CD4-positive, alpha-beta T cell (primary cell): ENCODE measurements at regions not wholly inside any gene's neighbourhood (a gene's known extent, or its start where the extent isn't known, plus 50 kb on each side); places are given as distances from the start of the nearest gene placed in this dataset.

Experiments
- ATAC-seq: fragments of 200-7000 bp; cut with Tn5 transposase; one replicate; pipeline ENCODE4 v1.10.0; 2022; ENCODE audit warnings: mild to moderate bottlenecking; ENCODE audit not compliant: poor library complexity
- CTCF ChIA-PET: fragments of 350-600 bp; sonication (Branson Sonifier 250); formaldehyde crosslinking; loops from one replicate; lab custom pipeline; 2021; ENCODE audit warnings: antibody characterized with exemption, inconsistent platforms; lab: Charles Lee
- POLR2A ChIA-PET: fragments of 350-600 bp; sonication (Branson Sonifier 250); formaldehyde crosslinking; loops from one replicate; lab custom pipeline; 2021; ENCODE audit warnings: antibody characterized with exemption, inconsistent platforms; lab: Charles Lee
- DNase-seq, 14 experiments: peaks; one replicate each; pipeline ENCODE4 v3.0.0-alpha.2; 2013 to 2020; ENCODE audit warnings: mixed read lengths in 2 of 14
- H3K27ac ChIP-seq, 2 donors: one replicate each; pipeline versions ENCODE4 v1.5.1 to v1.7.0; 2013; ENCODE audit warnings: low read length in 2 of 2, low read depth in 1 of 2, mild to moderate bottlenecking in 1 of 2
- H3K27me3 ChIP-seq, 2 experiments: 1 replicate in 1 of 2; 2 replicates in 1 of 2; pipeline versions ENCODE4 v1.6.1 to v1.7.0; 2013; ENCODE audit warnings: low read length in 2 of 2, control low read depth in 1 of 2, mild to moderate bottlenecking in 1 of 2, moderate library complexity in 1 of 2; ENCODE audit not compliant: insufficient read depth in 2 of 2, control insufficient read depth in 1 of 2
- H3K36me3 ChIP-seq: one replicate; pipeline ENCODE4 v1.6.1; 2013; ENCODE audit warnings: low read length, control low read depth; ENCODE audit not compliant: insufficient read depth
- H3K4me1 ChIP-seq: one replicate; pipeline ENCODE4 v1.6.1; 2013; ENCODE audit warnings: low read length, control low read depth; ENCODE audit not compliant: insufficient read depth
- H3K4me3 ChIP-seq: one replicate; pipeline ENCODE4 v1.5.1; 2013; ENCODE audit warnings: mild to moderate bottlenecking, low read length, moderate library complexity
- H3K9me3 ChIP-seq, 2 experiments: 1 replicate in 1 of 2; 2 replicates in 1 of 2; pipeline versions ENCODE4 v1.6.1 to v1.7.0; 2013; ENCODE audit warnings: low read length in 2 of 2, mild to moderate bottlenecking in 2 of 2, control low read depth in 1 of 2, moderate library complexity in 1 of 2; ENCODE audit not compliant: control insufficient read depth in 1 of 2, insufficient read depth in 1 of 2
- H3K27ac Mint-ChIP-seq: one replicate; pipeline ENCODE4 v1.8.0; 2020; ENCODE audit warnings: mixed read lengths
- H3K27me3 Mint-ChIP-seq: one replicate; pipeline ENCODE4 v1.8.0; 2021; ENCODE audit warnings: mixed read lengths
- H3K36me3 Mint-ChIP-seq: one replicate; pipeline ENCODE4 v1.8.0; 2021; ENCODE audit warnings: low read depth, mixed read lengths
- H3K4me1 Mint-ChIP-seq: one replicate; pipeline ENCODE4 v1.8.0; 2021; ENCODE audit warnings: low read depth, mixed read lengths
- H3K4me3 Mint-ChIP-seq: one replicate; pipeline ENCODE4 v1.8.0; 2020; ENCODE audit warnings: mild to moderate bottlenecking, mixed read lengths
- H3K9me3 Mint-ChIP-seq: one replicate; pipeline ENCODE4 v1.8.0; 2020; ENCODE audit warnings: mixed read lengths
- intact Hi-C, 2 experiments: fragments of 100-400 bp; cut with DNase I in 1 of 2; cut with micrococcal nuclease in 1 of 2; formaldehyde crosslinking; loops; one replicate each; pipeline versions ENCODE4 v1.15.1 to v1.9.0; 2023 to 2025; cut with DNase I, micrococcal nuclease
- TF ChIP-seq, protein P1 (sequence below): fragments of 200-600 bp; IDR thresholded peaks from one replicate; pipeline ENCODE4 v1.8.0; 2022; ENCODE audit warnings: antibody characterized with exemption, mild to moderate bottlenecking

DNA sequence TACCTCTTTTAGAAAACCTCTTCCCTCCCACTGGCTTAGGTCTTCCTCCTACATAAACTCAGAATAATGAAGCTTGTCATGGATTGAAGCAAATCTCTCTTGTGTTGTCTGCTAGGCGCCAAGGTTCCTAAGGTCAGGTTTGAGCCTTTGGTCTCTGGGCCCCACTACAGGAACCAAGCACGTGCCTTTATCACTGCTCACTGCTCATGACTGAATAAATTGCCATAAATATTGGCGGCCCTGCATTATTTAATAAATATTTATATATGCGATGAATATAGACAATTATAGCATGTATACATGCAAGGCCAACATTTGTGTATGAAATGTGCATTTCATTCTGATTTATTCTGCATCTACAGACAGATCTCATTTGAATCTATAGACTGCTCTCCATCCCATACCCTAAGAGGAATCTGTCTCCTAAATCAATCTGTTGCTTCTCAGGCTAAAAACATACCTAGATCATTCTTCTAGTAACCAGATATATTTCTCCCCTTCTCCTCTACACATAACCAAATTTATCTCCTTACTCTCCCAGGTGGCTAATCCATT lies 1717.6 kb upstream of the TENM3 start:
- Mint-ChIP-seq H3K9me3 (peaks cover 2% of the 10 kb centered on the region), H3K4me3 (no peak overlapping the region), H3K36me3 (no peaks in the 10 kb centered on the region), H3K27me3 (no peaks in the 10 kb centered on the region), H3K4me1 (no peaks in the 10 kb centered on the region), H3K27ac (no peak overlapping the region)
- Histone ChIP-seq H3K36me3 (no peaks in the 10 kb centered on the region), H3K4me3 (no peak overlapping the region), H3K27ac (no peak overlapping the region), H3K27me3 (no peaks in the 10 kb centered on the region), H3K9me3 (peaks cover 0 to 3% of the 10 kb centered on the region in 2 experiments), H3K4me1 (no peaks in the 10 kb centered on the region)
- DNase-seq, result no peak
- intact Hi-C loops, result loop anchor here in 1 of 2 experiments (5.0 kb wide), 1 partner anchor 193 kb away; no protein-coding TSS in a partner anchor
- ATAC-seq, result no peak
- POLR2A ChIA-PET, result no interaction called here
- TF ChIP-seq, protein P1, sequence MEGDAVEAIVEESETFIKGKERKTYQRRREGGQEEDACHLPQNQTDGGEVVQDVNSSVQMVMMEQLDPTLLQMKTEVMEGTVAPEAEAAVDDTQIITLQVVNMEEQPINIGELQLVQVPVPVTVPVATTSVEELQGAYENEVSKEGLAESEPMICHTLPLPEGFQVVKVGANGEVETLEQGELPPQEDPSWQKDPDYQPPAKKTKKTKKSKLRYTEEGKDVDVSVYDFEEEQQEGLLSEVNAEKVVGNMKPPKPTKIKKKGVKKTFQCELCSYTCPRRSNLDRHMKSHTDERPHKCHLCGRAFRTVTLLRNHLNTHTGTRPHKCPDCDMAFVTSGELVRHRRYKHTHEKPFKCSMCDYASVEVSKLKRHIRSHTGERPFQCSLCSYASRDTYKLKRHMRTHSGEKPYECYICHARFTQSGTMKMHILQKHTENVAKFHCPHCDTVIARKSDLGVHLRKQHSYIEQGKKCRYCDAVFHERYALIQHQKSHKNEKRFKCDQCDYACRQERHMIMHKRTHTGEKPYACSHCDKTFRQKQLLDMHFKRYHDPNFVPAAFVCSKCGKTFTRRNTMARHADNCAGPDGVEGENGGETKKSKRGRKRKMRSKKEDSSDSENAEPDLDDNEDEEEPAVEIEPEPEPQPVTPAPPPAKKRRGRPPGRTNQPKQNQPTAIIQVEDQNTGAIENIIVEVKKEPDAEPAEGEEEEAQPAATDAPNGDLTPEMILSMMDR, result no peak
- CTCF ChIA-PET, result no interaction called here

DNA sequence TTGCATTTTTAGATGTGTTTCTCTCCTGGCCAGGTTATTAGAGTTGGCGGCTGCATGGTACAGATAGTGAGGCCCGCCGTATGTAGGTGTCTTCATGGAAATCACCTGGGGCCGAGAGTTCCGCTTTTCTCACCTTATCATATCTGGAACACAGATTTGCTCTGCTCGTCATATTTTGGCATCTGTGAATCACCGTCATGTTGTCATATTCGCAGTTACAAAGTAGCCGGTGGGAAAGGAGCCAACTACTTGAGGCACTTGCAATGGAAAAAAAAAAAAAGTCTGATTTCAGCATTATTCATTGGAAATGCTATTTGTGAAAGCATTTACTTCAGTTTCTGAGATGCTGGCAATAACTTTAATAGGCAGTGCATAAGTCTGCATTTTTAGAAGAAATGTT lies 1715.2 kb upstream of the TENM3 start:
- peaks cover 2% of the 10 kb centered on the region for H3K9me3 Mint-ChIP-seq
- CTCF ChIA-PET, result no interaction called here
- no peaks in the 10 kb centered on the region for H3K36me3 Mint-ChIP-seq
- ATAC-seq (no peak), DNase-seq (no peak)
- Histone ChIP-seq H3K9me3 (peaks cover 0 to 4% of the 10 kb centered on the region in 2 experiments), H3K27me3 (no peaks in the 10 kb centered on the region), H3K4me3 (no peak overlapping the region), H3K36me3 (no peaks in the 10 kb centered on the region), H3K4me1 (no peaks in the 10 kb centered on the region), H3K27ac (no peak overlapping the region)
- no peak overlapping the region for H3K27ac Mint-ChIP-seq
- H3K27me3 Mint-ChIP-seq, result no peaks in the 10 kb centered on the region
- POLR2A ChIA-PET, result no interaction called here
- H3K4me1 Mint-ChIP-seq, result no peaks in the 10 kb centered on the region
- TF ChIP-seq, protein P1, result no peak
- no peak overlapping the region for H3K4me3 Mint-ChIP-seq
- intact Hi-C loops, result loop anchor here in 1 of 2 experiments (5.0 kb wide), 1 partner anchor 196 kb away; no protein-coding TSS in a partner anchor

DNA sequence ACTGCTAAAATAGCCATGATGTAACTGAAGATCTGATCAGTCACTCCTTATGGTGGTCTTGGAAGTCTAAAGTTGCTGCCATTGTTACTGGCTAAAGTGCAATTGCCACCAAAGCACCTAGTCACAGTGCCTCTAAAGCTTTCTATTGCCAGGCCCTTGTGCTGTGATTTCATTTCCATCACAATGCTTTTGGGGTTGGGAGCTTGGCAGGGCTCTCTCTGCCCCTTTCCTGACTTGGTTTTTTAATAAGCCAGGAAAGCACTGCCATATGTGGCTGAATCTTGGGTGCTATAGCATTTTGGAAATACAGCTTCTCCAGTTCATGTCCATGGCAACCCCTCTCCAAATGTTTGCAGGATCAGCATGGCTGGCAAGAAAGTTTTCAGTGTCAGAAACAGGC lies 1712.4 kb upstream of the TENM3 start:
- DNase-seq (no peak), ATAC-seq (no peak)
- CTCF ChIA-PET, result no interaction called here
- no peak overlapping the region for H3K27ac Mint-ChIP-seq
- TF ChIP-seq, protein P1, result no peak
- Histone ChIP-seq H3K4me1 (no peaks in the 10 kb centered on the region), H3K4me3 (no peak overlapping the region), H3K9me3 (peaks cover 0 to 10% of the 10 kb centered on the region in 2 experiments), H3K36me3 (no peaks in the 10 kb centered on the region), H3K27ac (no peak overlapping the region), H3K27me3 (no peaks in the 10 kb centered on the region)
- intact Hi-C loops, result no loop called here
- H3K4me3 Mint-ChIP-seq, result no peak overlapping the region
- no peaks in the 10 kb centered on the region for H3K4me1 Mint-ChIP-seq
- peaks cover 2% of the 10 kb centered on the region for H3K9me3 Mint-ChIP-seq
- no peaks in the 10 kb centered on the region for H3K36me3 Mint-ChIP-seq
- POLR2A ChIA-PET, result no interaction called here
- no peaks in the 10 kb centered on the region for H3K27me3 Mint-ChIP-seq
